OCI-LY3 (cell line): ENCODE measurements at regions not wholly inside any gene's neighbourhood (a gene's known extent, or its start where the extent isn't known, plus 50 kb on each side); places are given as distances from the start of the nearest gene placed in this dataset.

Source experiments
- EZH2phosphoT487 ChIP-seq: fragments of 200-600 bp; shearing (Covaris generic); IDR thresholded peaks from 2 replicates; pipeline ENCODE4 v1.6.1; 2018; ENCODE audit warnings: antibody characterized with exemption, mixed run types, low read depth
- TF ChIP-seq, protein P1 (sequence below): fragments of 200-600, 300-600 bp; sonication (generic); IDR thresholded peaks from 2 replicates; pipeline ENCODE4 v1.5.1; 2014; ENCODE audit warnings: antibody characterized with exemption, low read length, low read depth

GRCh38 chr6:8619853-8620252, 184.5 kb upstream of the SLC35B3 start:
- TF ChIP-seq, protein P1, sequence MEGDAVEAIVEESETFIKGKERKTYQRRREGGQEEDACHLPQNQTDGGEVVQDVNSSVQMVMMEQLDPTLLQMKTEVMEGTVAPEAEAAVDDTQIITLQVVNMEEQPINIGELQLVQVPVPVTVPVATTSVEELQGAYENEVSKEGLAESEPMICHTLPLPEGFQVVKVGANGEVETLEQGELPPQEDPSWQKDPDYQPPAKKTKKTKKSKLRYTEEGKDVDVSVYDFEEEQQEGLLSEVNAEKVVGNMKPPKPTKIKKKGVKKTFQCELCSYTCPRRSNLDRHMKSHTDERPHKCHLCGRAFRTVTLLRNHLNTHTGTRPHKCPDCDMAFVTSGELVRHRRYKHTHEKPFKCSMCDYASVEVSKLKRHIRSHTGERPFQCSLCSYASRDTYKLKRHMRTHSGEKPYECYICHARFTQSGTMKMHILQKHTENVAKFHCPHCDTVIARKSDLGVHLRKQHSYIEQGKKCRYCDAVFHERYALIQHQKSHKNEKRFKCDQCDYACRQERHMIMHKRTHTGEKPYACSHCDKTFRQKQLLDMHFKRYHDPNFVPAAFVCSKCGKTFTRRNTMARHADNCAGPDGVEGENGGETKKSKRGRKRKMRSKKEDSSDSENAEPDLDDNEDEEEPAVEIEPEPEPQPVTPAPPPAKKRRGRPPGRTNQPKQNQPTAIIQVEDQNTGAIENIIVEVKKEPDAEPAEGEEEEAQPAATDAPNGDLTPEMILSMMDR = no peak
- no peak for TF ChIP-seq EZH2phosphoT487
